Inferior parietal cortex (tissue), 1 donor: ENCODE measurements at regions not wholly inside any gene's neighbourhood (a gene's known extent, or its start where the extent isn't known, plus 50 kb on each side); places are given as distances from the start of the nearest gene placed in this dataset.
"Not testable (repeated sequence)": the region's sequence is repeated elsewhere in the genome, so short reads cannot be mapped to it uniquely, and the experiment has no call there.

Experiments
- DNase-seq: peaks from one replicate; pipeline ENCODE4 v3.0.0-alpha.2; 2016; ENCODE audit errors: extremely low spot score

GRCh38 chr22:22697377-22698117 lies 53.1 kb downstream of the GGTLC2 start:
- no peak for DNase-seq

GRCh38 chr22:22698263-22698750 lies 53.9 kb downstream of the GGTLC2 start:
- no peak for DNase-seq

GRCh38 chr22:22700631-22701030 lies 56.2 kb downstream of the GGTLC2 start:
- DNase-seq = no peak

GRCh38 chr22:22701557-22701956 lies 57.1 kb downstream of the GGTLC2 start:
- DNase-seq = not testable (repeated sequence)

- DNase-seq = no peak
Observed at GRCh38 chr22:22702237-22703202, 58.1 kb downstream of the GGTLC2 start.

- no peak for DNase-seq
Observed at GRCh38 chr22:22703203-22703570, 58.8 kb downstream of the GGTLC2 start.

GRCh38 chr22:22703715-22704114 lies 59.3 kb downstream of the GGTLC2 start:
- DNase-seq = no peak

GRCh38 chr22:22704156-22704946 lies 59.9 kb downstream of the GGTLC2 start:
- DNase-seq = no peak

GRCh38 chr22:22705328-22706100 lies 61.1 kb downstream of the GGTLC2 start:
- DNase-seq = no peak

GRCh38 chr22:22706253-22706915 lies 62.0 kb downstream of the GGTLC2 start:
- DNase-seq = no peak

- no peak for DNase-seq
Observed at GRCh38 chr22:22709719-22710445, 65.5 kb downstream of the GGTLC2 start.

GRCh38 chr22:22710719-22711531 lies 66.5 kb downstream of the GGTLC2 start:
- DNase-seq = peak; percentile 58

GRCh38 chr22:22711532-22711913 lies 67.1 kb downstream of the GGTLC2 start:
- no peak for DNase-seq

GRCh38 chr22:22712092-22712658 lies 67.8 kb downstream of the GGTLC2 start:
- no peak for DNase-seq

GRCh38 chr22:22712666-22713365 lies 68.4 kb downstream of the GGTLC2 start:
- no peak for DNase-seq

GRCh38 chr22:22713416-22713815 lies 69.0 kb downstream of the GGTLC2 start:
- no peak for DNase-seq

- no peak for DNase-seq
Observed at GRCh38 chr22:22714600-22715335, 70.4 kb downstream of the GGTLC2 start.
